ENCODE measurements at regions not wholly inside any gene's neighbourhood (a gene's known extent, or its start where the extent isn't known, plus 50 kb on each side); places are given as distances from the start of the nearest gene placed in this dataset.

DNA sequence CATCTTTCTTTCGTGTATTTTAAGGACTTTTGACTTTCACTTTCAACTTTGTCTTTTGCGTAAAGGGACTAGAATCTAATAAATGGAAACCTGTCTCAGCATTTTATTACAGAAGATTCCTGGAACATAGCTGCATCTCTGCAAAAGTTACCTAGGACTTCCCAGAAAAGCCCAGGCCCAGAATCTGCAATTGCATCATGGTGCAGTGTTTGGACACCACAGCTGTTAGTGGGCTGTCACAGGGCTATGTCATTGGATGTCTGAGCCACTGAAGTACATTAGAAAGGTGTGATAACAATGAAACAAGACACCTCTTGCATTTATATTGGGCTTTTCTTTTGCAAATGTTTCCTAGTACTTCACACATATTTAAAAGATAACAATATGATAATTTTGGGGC is 199.9 kb upstream of the IGF1 start (continued):
- TF ChIP-seq, protein P1, sequence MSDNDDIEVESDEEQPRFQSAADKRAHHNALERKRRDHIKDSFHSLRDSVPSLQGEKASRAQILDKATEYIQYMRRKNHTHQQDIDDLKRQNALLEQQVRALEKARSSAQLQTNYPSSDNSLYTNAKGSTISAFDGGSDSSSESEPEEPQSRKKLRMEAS (IDR thresholded peaks at IDR 0.05), result no peak
- TF ChIP-seq JUNB (IDR thresholded peaks at IDR 0.05) (no peak), CEBPB (IDR thresholded peaks at IDR 0.05) (no peak), FOSB (CRISPR knock-in tag; IDR thresholded peaks at IDR 0.05) (no peak)
- TF ChIP-seq, protein P2, sequence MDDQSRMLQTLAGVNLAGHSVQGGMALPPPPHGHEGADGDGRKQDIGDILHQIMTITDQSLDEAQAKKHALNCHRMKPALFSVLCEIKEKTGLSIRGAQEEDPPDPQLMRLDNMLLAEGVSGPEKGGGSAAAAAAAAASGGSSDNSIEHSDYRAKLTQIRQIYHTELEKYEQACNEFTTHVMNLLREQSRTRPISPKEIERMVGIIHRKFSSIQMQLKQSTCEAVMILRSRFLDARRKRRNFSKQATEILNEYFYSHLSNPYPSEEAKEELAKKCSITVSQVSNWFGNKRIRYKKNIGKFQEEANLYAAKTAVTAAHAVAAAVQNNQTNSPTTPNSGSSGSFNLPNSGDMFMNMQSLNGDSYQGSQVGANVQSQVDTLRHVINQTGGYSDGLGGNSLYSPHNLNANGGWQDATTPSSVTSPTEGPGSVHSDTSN (IDR thresholded peaks at IDR 0.05), result no peak

DNA sequence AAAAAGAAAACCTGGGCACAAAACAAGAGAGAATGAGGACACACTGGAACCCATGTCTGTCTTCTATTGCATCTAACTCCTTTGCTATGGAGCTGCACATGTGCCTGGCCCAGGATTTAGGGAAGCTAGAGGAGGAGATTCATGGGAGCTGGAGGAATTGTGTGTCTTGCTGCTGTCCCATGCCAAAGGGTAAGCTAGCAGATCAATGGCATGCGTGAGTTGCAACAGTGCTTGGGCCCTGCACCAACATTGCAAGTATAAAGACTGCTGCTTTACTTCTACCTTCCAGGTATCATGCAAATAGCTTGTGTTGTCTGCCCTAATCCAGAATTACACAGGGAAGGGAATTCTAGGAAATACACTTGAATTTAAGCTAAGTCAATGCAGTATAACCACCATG is 196.4 kb upstream of the IGF1 start:
- peaks cover 18% of the 10 kb centered on the region for H3K9me3 ChIP-seq
- ATAC-seq (no peak), FAIRE-seq (no peak), DNase-seq (ENCODE audit: low read depth in 1 of 2, low spot score in 1 of 2) (no peak)
- ChIA-PET CTCF (no interaction called here), POLR2A (no interaction called here)
- WGBS (ENCODE audit: missing lambda C conversion rate), result 68% methylated on average over 1 of the region's 1 CpG
- H3K4me1 ChIP-seq, result no peaks in the 10 kb centered on the region
- TF ChIP-seq RAD21 (conservative IDR thresholded peaks at IDR 0.05 in 1 of 2, IDR thresholded peaks at IDR 0.05 in 1 of 2), result no peak
- TF ChIP-seq TP53 (CRISPR knock-in tag; IDR thresholded peaks at IDR 0.05), result no peak
- no peak for TF ChIP-seq HEYL (CRISPR knock-in tag; IDR thresholded peaks at IDR 0.05)
- TF ChIP-seq CBX8 (IDR thresholded peaks at IDR 0.05), result no peak
- TF ChIP-seq RNF2 (IDR thresholded peaks at IDR 0.05; ENCODE audit: borderline replicate concordance, low read depth), result no peak
- no peak for TF ChIP-seq HOXA7 (CRISPR knock-in tag; IDR thresholded peaks at IDR 0.05)
- TF ChIP-seq, protein P3, sequence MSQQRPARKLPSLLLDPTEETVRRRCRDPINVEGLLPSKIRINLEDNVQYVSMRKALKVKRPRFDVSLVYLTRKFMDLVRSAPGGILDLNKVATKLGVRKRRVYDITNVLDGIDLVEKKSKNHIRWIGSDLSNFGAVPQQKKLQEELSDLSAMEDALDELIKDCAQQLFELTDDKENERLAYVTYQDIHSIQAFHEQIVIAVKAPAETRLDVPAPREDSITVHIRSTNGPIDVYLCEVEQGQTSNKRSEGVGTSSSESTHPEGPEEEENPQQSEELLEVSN (IDR thresholded peaks at IDR 0.05; ENCODE audit: borderline replicate concordance, low read depth), result no peak
- no peak for TF ChIP-seq KDM5A (IDR thresholded peaks at IDR 0.05)
- TF ChIP-seq MAFK (IDR thresholded peaks at IDR 0.05; ENCODE audit: partially characterized antibody), result no peak
- TF ChIP-seq, protein P4, sequence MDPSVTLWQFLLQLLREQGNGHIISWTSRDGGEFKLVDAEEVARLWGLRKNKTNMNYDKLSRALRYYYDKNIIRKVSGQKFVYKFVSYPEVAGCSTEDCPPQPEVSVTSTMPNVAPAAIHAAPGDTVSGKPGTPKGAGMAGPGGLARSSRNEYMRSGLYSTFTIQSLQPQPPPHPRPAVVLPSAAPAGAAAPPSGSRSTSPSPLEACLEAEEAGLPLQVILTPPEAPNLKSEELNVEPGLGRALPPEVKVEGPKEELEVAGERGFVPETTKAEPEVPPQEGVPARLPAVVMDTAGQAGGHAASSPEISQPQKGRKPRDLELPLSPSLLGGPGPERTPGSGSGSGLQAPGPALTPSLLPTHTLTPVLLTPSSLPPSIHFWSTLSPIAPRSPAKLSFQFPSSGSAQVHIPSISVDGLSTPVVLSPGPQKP (IDR thresholded peaks at IDR 0.05; ENCODE audit: low read depth, low read length), result no peak
- TF ChIP-seq SREBF2 (IDR thresholded peaks at IDR 0.05), result no peak
- H3K4me2 ChIP-seq, result no peak overlapping the region
- H3K4me3 ChIP-seq, result no peak overlapping the region
- H3K27ac ChIP-seq, result no peak overlapping the region

DNA sequence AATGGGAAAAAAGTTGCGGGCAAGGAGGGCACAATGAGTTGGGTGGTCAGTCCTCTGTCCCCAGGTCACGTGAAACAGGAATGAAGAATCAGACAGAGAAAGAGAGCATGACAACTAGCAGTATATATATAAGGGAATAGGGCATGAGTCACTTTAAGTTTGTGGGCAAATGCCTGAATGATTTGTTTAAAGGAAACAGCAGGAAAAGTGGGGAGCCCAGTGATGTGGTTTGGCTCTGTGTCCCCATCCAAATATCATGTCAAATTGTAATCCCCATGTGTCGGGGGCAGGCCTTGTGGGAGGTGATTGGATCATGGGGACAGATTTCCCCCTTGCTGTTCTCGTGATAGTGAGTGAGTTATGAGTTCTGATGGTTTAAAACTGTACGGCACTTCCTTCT is 195.3 kb upstream of the IGF1 start:
- ChIA-PET CTCF (no interaction called here), POLR2A (no interaction called here)
- FAIRE-seq (no peak), DNase-seq (ENCODE audit: low read depth in 1 of 2, low spot score in 1 of 2) (no peak), ATAC-seq (no peak)
- Histone ChIP-seq H3K4me2 (no peak overlapping the region), H3K4me1 (no peaks in the 10 kb centered on the region), H3K4me3 (no peak overlapping the region), H3K9me3 (peaks cover 18% of the 10 kb centered on the region), H3K27ac (no peak overlapping the region)
- WGBS (ENCODE audit: missing lambda C conversion rate), result 58% methylated on average over 5 of the region's 5 CpGs
- TF ChIP-seq ZFP36 (IDR thresholded peaks at IDR 0.05; ENCODE audit: borderline replicate concordance, partially characterized antibody), result no peak
- no peak for TF ChIP-seq HOXB13 (CRISPR knock-in tag; IDR thresholded peaks at IDR 0.05; ENCODE audit: low read depth)
- no peak for TF ChIP-seq MYC (IDR thresholded peaks at IDR 0.05; ENCODE audit: borderline replicate concordance, low read length)
- no peak for TF ChIP-seq NR3C1 (IDR thresholded peaks at IDR 0.05)
- no peak for TF ChIP-seq BHLHE40 (IDR thresholded peaks at IDR 0.05; ENCODE audit: low read depth, low read length)
- no peak for TF ChIP-seq TFCP2L1 (CRISPR knock-in tag; IDR thresholded peaks at IDR 0.05)
- TF ChIP-seq HEYL (CRISPR knock-in tag; IDR thresholded peaks at IDR 0.05), result no peak
- TF ChIP-seq MAZ (IDR thresholded peaks at IDR 0.05; ENCODE audit: borderline replicate concordance, low read depth, low read length), result no peak
- TF ChIP-seq, protein P5, sequence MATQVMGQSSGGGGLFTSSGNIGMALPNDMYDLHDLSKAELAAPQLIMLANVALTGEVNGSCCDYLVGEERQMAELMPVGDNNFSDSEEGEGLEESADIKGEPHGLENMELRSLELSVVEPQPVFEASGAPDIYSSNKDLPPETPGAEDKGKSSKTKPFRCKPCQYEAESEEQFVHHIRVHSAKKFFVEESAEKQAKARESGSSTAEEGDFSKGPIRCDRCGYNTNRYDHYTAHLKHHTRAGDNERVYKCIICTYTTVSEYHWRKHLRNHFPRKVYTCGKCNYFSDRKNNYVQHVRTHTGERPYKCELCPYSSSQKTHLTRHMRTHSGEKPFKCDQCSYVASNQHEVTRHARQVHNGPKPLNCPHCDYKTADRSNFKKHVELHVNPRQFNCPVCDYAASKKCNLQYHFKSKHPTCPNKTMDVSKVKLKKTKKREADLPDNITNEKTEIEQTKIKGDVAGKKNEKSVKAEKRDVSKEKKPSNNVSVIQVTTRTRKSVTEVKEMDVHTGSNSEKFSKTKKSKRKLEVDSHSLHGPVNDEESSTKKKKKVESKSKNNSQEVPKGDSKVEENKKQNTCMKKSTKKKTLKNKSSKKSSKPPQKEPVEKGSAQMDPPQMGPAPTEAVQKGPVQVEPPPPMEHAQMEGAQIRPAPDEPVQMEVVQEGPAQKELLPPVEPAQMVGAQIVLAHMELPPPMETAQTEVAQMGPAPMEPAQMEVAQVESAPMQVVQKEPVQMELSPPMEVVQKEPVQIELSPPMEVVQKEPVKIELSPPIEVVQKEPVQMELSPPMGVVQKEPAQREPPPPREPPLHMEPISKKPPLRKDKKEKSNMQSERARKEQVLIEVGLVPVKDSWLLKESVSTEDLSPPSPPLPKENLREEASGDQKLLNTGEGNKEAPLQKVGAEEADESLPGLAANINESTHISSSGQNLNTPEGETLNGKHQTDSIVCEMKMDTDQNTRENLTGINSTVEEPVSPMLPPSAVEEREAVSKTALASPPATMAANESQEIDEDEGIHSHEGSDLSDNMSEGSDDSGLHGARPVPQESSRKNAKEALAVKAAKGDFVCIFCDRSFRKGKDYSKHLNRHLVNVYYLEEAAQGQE (IDR thresholded peaks at IDR 0.05), result no peak
- no peak for TF ChIP-seq POLR2AphosphoS2 (conservative IDR thresholded peaks at IDR 0.05; ENCODE audit: low read length)
- no peak for TF ChIP-seq FOXS1 (CRISPR knock-in tag; IDR thresholded peaks at IDR 0.05)
- TF ChIP-seq, protein P6, sequence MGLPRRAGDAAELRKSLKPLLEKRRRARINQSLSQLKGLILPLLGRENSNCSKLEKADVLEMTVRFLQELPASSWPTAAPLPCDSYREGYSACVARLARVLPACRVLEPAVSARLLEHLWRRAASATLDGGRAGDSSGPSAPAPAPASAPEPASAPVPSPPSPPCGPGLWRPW (IDR thresholded peaks at IDR 0.05), result no peak
- no peak for TF ChIP-seq ZNF302 (CRISPR knock-in tag; IDR thresholded peaks at IDR 0.05)
- no peak for TF ChIP-seq HDAC2 (IDR thresholded peaks at IDR 0.05)
